A673 (cell line): ENCODE measurements at regions not wholly inside any gene's neighbourhood (a gene's known extent, or its start where the extent isn't known, plus 50 kb on each side); places are given as distances from the start of the nearest gene placed in this dataset.

Experiments used
- BruUV-seq: library from RNA; stranded (reverse); fragments of 400-500 nt; replicated peaks from 2 replicates; lab custom pipeline; 2021; lab: Mats Ljungman, UMichigan
- CTCF ChIA-PET: fragments of 300-600 bp; sonication (Branson Sonifier 250); formaldehyde crosslinking; loops from one replicate; lab custom pipeline; 2022; ENCODE audit warnings: antibody characterized with exemption; lab: Charles Lee
- POLR2A ChIA-PET: fragments of 300-600 bp; sonication (Branson Sonifier 250); formaldehyde crosslinking; loops from one replicate; lab custom pipeline; 2022; ENCODE audit warnings: antibody characterized with exemption; ENCODE audit not compliant: low non-redundant PET; lab: Charles Lee
- DNase-seq: peaks from one replicate; pipeline ENCODE4 v3.0.0-alpha.2; 2015; ENCODE audit warnings: low spot score
- H3K27ac ChIP-seq: fragments of 200-600 bp; sonication (generic); 2 replicates; pipeline ENCODE4 v1.5.1; 2016; ENCODE audit warnings: mixed run types, low read depth, mild to moderate bottlenecking, mixed read lengths, antibody characterized with exemption, low read length; ENCODE audit not compliant: poor library complexity, severe bottlenecking
- H3K27me3 ChIP-seq: fragments of 200-600 bp; sonication (generic); replicated peaks from 2 replicates; pipeline ENCODE4 v1.6.1; 2017; ENCODE audit warnings: mixed run types, low read depth, mild to moderate bottlenecking, mixed read lengths, antibody characterized with exemption, low read length; ENCODE audit not compliant: insufficient read depth, poor library complexity
- H3K36me3 ChIP-seq: fragments of 200-600 bp; sonication (generic); 2 replicates; pipeline ENCODE4 v1.6.1; 2016; ENCODE audit warnings: mixed run types, mild to moderate bottlenecking, mixed read lengths, antibody characterized with exemption, low read length; ENCODE audit not compliant: insufficient read depth, poor library complexity, severe bottlenecking
- H3K4me1 ChIP-seq: fragments of 200-600 bp; sonication (generic); 2 replicates; pipeline ENCODE4 v1.6.1; 2017; ENCODE audit warnings: mixed run types, mild to moderate bottlenecking, mixed read lengths, antibody characterized with exemption, low read length; ENCODE audit not compliant: insufficient read depth, poor library complexity, severe bottlenecking
- H3K4me3 ChIP-seq: fragments of 200-600 bp; sonication (generic); 2 replicates; pipeline ENCODE4 v1.5.1; 2016; ENCODE audit warnings: low read depth, mixed run types, mild to moderate bottlenecking, mixed read lengths, low read length; ENCODE audit not compliant: poor library complexity, severe bottlenecking
- H3K9me3 ChIP-seq: fragments of 200-600 bp; sonication (generic); 2 replicates; pipeline ENCODE4 v1.6.1; 2016; ENCODE audit warnings: mixed run types, low read depth, mild to moderate bottlenecking, mixed read lengths, antibody characterized with exemption, low read length; ENCODE audit not compliant: poor library complexity, severe bottlenecking
- EZH2 ChIP-seq: fragments of 200-600 bp; sonication (generic); IDR thresholded peaks from 2 replicates; pipeline ENCODE4 v1.6.1; 2017; ENCODE audit warnings: borderline replicate concordance, low read depth, mild to moderate bottlenecking, mixed read lengths, antibody characterized with exemption, low read length; ENCODE audit not compliant: poor library complexity, severe bottlenecking
- intact Hi-C: fragments of 100-400 bp; cut with micrococcal nuclease; formaldehyde crosslinking; loops from one replicate; pipeline ENCODE4 v1.10.0; 2022; ENCODE audit not compliant: unreplicated experiment
- TF ChIP-seq, protein P1 (sequence below): fragments of 300-800, 200-600 bp; sonication (generic); conservative IDR thresholded peaks from 2 replicates; pipeline ENCODE4 v1.5.1; 2017; ENCODE audit warnings: low read depth, mild to moderate bottlenecking, antibody characterized with exemption, low read length, moderate library complexity, mixed read lengths

- no peak for DNase-seq
- Histone ChIP-seq H3K4me3 (no peak overlapping the region), H3K36me3 (no peaks in the 10 kb centered on the region), H3K27ac (no peak overlapping the region), H3K9me3 (no peaks in the 10 kb centered on the region), H3K27me3 (no peaks in the 10 kb centered on the region), H3K4me1 (no peaks in the 10 kb centered on the region)
- intact Hi-C loops, result no loop called here
- ChIA-PET POLR2A (no interaction called here), CTCF (no interaction called here)
- no TSS peak for BruUV-seq
- TF ChIP-seq, protein P1, sequence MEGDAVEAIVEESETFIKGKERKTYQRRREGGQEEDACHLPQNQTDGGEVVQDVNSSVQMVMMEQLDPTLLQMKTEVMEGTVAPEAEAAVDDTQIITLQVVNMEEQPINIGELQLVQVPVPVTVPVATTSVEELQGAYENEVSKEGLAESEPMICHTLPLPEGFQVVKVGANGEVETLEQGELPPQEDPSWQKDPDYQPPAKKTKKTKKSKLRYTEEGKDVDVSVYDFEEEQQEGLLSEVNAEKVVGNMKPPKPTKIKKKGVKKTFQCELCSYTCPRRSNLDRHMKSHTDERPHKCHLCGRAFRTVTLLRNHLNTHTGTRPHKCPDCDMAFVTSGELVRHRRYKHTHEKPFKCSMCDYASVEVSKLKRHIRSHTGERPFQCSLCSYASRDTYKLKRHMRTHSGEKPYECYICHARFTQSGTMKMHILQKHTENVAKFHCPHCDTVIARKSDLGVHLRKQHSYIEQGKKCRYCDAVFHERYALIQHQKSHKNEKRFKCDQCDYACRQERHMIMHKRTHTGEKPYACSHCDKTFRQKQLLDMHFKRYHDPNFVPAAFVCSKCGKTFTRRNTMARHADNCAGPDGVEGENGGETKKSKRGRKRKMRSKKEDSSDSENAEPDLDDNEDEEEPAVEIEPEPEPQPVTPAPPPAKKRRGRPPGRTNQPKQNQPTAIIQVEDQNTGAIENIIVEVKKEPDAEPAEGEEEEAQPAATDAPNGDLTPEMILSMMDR, result no peak
- no peak for TF ChIP-seq EZH2
These were observed 275.5 kb downstream of the KCNJ3 start for GRCh38 chr2:154974041-154974440.

GRCh38 chr2:154963511-154963910, 265.0 kb downstream of the KCNJ3 start:
- no peaks in the 10 kb centered on the region for H3K9me3 ChIP-seq
- TF ChIP-seq, protein P1, result no peak
- no peak for TF ChIP-seq EZH2
- H3K4me3 ChIP-seq, result no peak overlapping the region
- no peak overlapping the region for H3K27ac ChIP-seq
- H3K4me1 ChIP-seq, result no peaks in the 10 kb centered on the region
- ChIA-PET CTCF (no interaction called here), POLR2A (no interaction called here)
- no peaks in the 10 kb centered on the region for H3K27me3 ChIP-seq
- BruUV-seq, result no TSS peak
- no peaks in the 10 kb centered on the region for H3K36me3 ChIP-seq
- intact Hi-C loops, result no loop called here
- no peak for DNase-seq

DNA sequence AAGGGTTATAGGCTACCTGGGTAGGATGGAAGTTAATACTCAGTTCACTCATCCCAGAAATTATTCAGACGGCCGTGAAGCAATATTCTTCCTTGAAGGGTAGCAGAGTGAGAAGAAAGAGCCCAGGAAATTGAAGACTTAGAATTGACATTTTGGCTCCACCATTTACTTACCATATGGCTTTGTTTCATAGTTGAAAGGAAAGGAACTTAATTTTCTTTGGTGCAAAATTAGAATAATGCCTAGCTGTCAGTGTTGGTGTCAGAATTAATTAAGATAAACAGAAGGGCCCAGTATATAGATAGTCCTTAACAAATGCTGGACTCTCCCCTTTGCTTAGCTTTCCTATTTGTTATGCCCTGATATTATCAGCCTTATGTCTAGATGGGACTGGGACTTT, 263.2 kb downstream of the KCNJ3 start:
- intact Hi-C loops, result no loop called here
- TF ChIP-seq, protein P1, result no peak
- TF ChIP-seq EZH2, result no peak
- BruUV-seq, result no TSS peak
- H3K9me3 ChIP-seq, result no peaks in the 10 kb centered on the region
- no peaks in the 10 kb centered on the region for H3K36me3 ChIP-seq
- no peaks in the 10 kb centered on the region for H3K27me3 ChIP-seq
- ChIA-PET CTCF (interaction anchor here (0.6 kb wide), 1 partner anchor 17 kb away, joined by 4 read pairs; no protein-coding TSS in a partner anchor), POLR2A (no interaction called here)
- no peak overlapping the region for H3K4me3 ChIP-seq
- H3K4me1 ChIP-seq, result no peaks in the 10 kb centered on the region
- H3K27ac ChIP-seq, result no peak overlapping the region
- DNase-seq, result no peak
